ENCODE measurements at regions not wholly inside any gene's neighbourhood (a gene's known extent, or its start where the extent isn't known, plus 50 kb on each side); places are given as distances from the start of the nearest gene placed in this dataset.

DNA sequence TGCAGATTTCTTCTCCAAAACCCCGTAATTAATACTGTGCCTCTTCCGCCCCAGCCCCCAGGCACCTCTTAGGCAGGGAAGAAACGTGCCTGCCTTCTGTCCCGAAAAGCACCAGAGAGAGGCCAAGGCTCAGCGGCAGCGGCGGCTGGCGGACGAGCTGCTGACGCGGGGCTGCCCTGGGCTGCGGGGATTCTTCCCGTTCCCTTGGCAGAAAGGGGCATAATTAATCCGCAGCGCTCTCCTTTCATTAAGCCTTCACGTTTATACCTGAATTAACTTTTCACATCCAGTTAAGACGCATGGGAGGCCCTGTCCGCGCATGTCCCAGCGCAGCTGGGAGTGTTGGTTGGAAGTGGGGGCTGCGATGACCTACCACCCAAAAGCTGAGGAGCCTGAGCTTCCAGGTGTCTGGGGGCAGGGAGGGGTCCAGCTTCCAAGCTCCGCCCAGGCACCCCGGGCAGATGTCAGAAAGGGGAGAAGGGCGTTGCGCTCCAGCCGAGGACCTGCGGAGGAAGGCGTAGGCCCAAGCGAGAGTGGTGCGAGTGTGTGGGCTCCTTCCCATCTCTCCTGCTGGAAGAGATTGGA lies 167.4 kb upstream of the LRFN2 start:
- TF ChIP-seq, protein P1, sequence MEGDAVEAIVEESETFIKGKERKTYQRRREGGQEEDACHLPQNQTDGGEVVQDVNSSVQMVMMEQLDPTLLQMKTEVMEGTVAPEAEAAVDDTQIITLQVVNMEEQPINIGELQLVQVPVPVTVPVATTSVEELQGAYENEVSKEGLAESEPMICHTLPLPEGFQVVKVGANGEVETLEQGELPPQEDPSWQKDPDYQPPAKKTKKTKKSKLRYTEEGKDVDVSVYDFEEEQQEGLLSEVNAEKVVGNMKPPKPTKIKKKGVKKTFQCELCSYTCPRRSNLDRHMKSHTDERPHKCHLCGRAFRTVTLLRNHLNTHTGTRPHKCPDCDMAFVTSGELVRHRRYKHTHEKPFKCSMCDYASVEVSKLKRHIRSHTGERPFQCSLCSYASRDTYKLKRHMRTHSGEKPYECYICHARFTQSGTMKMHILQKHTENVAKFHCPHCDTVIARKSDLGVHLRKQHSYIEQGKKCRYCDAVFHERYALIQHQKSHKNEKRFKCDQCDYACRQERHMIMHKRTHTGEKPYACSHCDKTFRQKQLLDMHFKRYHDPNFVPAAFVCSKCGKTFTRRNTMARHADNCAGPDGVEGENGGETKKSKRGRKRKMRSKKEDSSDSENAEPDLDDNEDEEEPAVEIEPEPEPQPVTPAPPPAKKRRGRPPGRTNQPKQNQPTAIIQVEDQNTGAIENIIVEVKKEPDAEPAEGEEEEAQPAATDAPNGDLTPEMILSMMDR (conservative IDR thresholded peaks at IDR 0.05; ENCODE audit: low read depth), result no peak
- POLR2A ChIA-PET (ENCODE audit: low non-redundant PET), result no interaction called here
- CTCF ChIA-PET, result no interaction called here
- H3K27ac ChIP-seq, result no peak overlapping the region
- no peak for DNase-seq (ENCODE audit: low spot score)

DNA sequence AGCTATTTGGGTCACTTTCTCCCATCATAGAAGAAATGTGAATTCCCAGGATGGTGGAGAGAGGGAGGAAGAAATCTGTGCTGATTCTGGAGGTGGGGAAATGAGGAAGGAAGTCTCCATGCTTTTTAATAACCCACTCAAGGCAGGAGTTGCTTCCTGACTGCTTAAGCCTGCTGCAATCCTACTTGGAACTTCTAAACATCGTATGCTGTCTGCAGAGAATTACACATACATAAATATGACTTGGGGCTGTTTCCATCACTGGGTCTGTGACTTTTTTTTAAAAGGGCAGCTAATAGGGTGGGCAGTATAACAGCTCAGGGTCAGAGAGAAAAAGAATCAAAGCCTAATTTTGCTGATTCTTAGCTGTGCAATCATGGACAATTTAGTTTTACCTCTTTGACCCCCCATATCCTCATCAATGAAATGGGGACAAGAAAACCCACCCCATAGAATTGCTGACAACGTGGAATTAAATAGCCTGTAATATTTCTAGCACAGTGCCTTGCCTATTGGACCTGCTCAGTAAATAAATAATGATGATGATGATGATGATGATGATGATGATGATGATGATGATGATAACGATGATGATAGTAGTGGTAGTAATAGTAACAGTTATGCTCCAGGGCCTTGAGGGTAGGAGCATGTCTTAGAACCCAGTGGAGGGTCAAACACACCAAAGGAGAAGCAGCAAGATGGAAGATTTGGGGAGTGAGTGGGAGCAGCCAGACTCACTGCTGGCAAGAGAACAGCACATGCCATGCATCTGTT lies 166.7 kb upstream of the LRFN2 start:
- DNase-seq (ENCODE audit: low spot score), result no peak
- POLR2A ChIA-PET (ENCODE audit: low non-redundant PET), result no interaction called here
- TF ChIP-seq, protein P1 (conservative IDR thresholded peaks at IDR 0.05; ENCODE audit: low read depth), result no peak
- CTCF ChIA-PET, result no interaction called here
- no peak overlapping the region for H3K27ac ChIP-seq

DNA sequence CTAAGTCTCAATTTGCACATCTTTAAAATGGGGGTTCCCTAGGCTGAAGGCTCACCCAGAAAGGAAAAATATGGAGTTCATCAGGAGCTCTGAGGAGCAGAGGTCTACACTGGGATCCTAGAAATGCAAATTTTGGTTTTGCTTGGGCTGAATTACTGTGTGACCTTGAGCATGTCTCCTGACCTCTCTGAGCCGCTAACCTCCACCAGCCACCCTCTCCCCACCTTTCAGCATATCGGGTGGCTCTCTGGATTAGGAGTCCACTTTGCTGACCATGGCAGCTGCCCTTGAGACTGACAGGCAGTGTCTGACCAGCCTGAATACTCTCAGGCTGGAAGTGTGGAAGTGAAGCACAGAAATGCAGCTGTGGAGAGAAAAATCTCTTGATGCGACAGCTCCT lies 165.9 kb upstream of the LRFN2 start:
- ChIA-PET CTCF (no interaction called here), POLR2A (ENCODE audit: low non-redundant PET) (no interaction called here)
- no peak overlapping the region for H3K27ac ChIP-seq
- TF ChIP-seq, protein P1 (conservative IDR thresholded peaks at IDR 0.05; ENCODE audit: low read depth), result no peak
- no peak for DNase-seq (ENCODE audit: low spot score)

DNA sequence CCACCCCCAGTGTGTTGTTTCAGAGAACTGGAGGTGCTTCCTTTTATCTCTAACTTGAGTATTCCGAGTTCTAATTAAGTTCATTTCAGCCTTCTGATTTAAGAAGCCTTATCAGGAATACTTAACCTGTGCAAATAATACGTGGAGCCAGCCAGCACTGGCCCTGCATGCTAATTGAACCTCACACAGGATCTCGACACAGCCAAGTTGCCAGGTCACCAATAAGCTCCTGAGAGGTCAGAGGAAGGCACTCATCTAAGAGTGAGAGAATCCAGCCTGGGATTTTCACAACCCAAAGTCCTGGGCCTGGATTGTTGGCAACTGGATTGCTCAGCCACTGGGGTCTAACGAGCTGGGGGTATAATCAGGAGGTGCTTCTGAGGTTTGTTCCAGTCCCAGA lies 157.7 kb upstream of the LRFN2 start:
- TF ChIP-seq, protein P1 (conservative IDR thresholded peaks at IDR 0.05; ENCODE audit: low read depth), result no peak
- no peak for DNase-seq (ENCODE audit: low spot score)
- ChIA-PET CTCF (no interaction called here), POLR2A (ENCODE audit: low non-redundant PET) (no interaction called here)
- no peak overlapping the region for H3K27ac ChIP-seq

DNA sequence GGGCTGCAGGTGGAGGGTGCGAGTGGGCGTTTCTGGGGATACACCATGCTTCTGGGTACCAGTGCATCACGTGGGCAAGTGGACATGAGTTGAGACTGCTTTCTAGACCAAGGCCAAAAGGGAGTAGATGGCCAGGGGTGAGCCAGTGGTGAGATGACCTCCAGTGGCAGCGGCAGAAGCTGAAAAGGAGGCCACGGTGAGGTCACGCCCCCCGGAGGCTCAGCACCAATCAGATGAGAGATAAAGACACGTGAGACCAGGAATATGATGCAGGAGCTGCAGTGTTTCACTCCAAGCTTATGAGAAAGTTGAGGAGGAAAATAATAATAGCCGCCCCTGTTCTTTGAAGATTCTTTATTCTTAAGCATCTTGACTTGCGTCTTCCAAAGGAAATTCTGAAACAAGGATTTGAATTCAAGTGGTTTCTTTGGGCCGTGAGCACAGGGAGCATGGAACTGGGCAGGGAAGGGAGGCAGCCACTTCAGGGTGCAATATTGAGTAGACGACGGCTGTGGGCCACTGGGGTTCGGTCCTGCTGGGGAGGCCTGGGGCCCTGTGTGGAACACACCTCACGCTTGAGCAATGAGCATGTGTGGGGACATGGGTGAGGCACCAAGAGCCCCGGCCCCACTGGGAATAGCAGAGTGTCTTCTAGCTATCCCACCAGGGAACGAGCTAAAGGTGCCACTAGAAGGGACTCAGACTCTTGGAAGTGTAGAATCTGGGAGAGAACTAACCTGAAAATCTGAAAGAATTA lies 156.7 kb upstream of the LRFN2 start:
- POLR2A ChIA-PET (ENCODE audit: low non-redundant PET), result no interaction called here

DNA sequence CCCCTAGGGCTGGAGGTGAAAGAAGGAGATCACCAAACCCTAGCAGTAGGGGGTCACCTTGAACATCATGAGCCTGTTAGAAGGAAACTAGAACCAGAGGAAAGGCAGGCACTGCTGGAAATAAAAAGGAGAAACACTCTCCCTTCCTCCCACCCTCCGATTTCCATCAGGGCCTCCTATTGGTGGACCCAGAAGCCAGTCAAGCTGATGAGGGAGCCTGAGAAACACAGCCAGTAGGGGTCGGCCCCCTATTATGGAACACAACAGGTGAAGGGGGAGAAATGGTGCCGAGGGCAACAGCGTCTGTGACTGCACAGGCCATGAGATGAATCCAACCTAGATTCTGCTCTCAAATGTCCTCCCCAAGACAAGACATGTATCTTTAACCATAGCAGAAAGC lies 156.1 kb upstream of the LRFN2 start:
- no peak overlapping the region for H3K27ac ChIP-seq
- no peak for DNase-seq (ENCODE audit: low spot score)
- CTCF ChIA-PET, result no interaction called here
- TF ChIP-seq, protein P1 (conservative IDR thresholded peaks at IDR 0.05; ENCODE audit: low read depth), result no peak
- POLR2A ChIA-PET (ENCODE audit: low non-redundant PET), result no interaction called here

More for the DNA sequence above, 156.7 kb upstream of the LRFN2 start:
- no peak for DNase-seq (ENCODE audit: low spot score)
- TF ChIP-seq, protein P1 (conservative IDR thresholded peaks at IDR 0.05; ENCODE audit: low read depth), result no peak
- no peak overlapping the region for H3K27ac ChIP-seq
- CTCF ChIA-PET, result no interaction called here
